Effector memory CD8-positive, alpha-beta T cell (primary cell): ENCODE measurements at regions not wholly inside any gene's neighbourhood (a gene's known extent, or its start where the extent isn't known, plus 50 kb on each side); places are given as distances from the start of the nearest gene placed in this dataset.
"Not testable (repeated sequence)": the region's sequence is repeated elsewhere in the genome, so short reads cannot be mapped to it uniquely, and the experiment has no call there.

Source experiments
- ATAC-seq: fragments of 150-1000 bp; cut with Tn5 transposase; replicated peaks from 2 replicates; pipeline ENCODE4 v1.10.0; 2021; ENCODE audit warnings: mild to moderate bottlenecking, moderate library complexity
- DNase-seq, 3 experiments: peaks; one replicate each; pipeline ENCODE4 v3.0.0; 2021
- H3K27ac Mint-ChIP-seq, 2 donors: one replicate each; pipeline ENCODE4 v1.8.0; 2022; ENCODE audit warnings: mild to moderate bottlenecking in 2 of 2, mixed read lengths in 2 of 2, moderate library complexity in 2 of 2
- H3K27me3 Mint-ChIP-seq, 2 donors: one replicate each; pipeline ENCODE4 v1.8.0; 2022; ENCODE audit warnings: mixed read lengths in 2 of 2
- H3K36me3 Mint-ChIP-seq: one replicate; pipeline ENCODE4 v1.8.0; 2022; ENCODE audit warnings: mild to moderate bottlenecking, moderate library complexity, mixed read lengths; ENCODE audit not compliant: insufficient read depth
- H3K4me1 Mint-ChIP-seq, 2 donors: one replicate each; pipeline ENCODE4 v1.8.0; 2022; ENCODE audit warnings: low read depth in 2 of 2, mixed read lengths in 2 of 2
- H3K4me3 Mint-ChIP-seq, 2 donors: one replicate each; pipeline ENCODE4 v1.8.0; 2022; ENCODE audit warnings: mild to moderate bottlenecking in 2 of 2, mixed read lengths in 2 of 2, moderate library complexity in 2 of 2
- H3K9me3 Mint-ChIP-seq, 2 donors: one replicate each; pipeline ENCODE4 v1.8.0; 2022; ENCODE audit warnings: mixed read lengths in 2 of 2

- ATAC-seq (no peak), DNase-seq (no peak)
- peaks cover 8 to 14% of the 10 kb centered on the region in 2 donors for H3K27me3 Mint-ChIP-seq
- no peaks in the 10 kb centered on the region for H3K36me3 Mint-ChIP-seq
- H3K4me3 Mint-ChIP-seq, result no peak overlapping the region
- no peak overlapping the region for H3K27ac Mint-ChIP-seq
- no peaks in the 10 kb centered on the region for H3K4me1 Mint-ChIP-seq
- peaks cover 0 to 3% of the 10 kb centered on the region in 2 donors for H3K9me3 Mint-ChIP-seq
These were observed 156.3 kb downstream of the TM2D1 start for GRCh38 chr1:61568460-61569302.

- no peak overlapping the region for H3K4me3 Mint-ChIP-seq
- H3K4me1 Mint-ChIP-seq, result no peaks in the 10 kb centered on the region
- H3K27ac Mint-ChIP-seq, result no peak overlapping the region
- ATAC-seq (no peak), DNase-seq (no peak)
- peaks cover 0 to 8% of the 10 kb centered on the region in 2 donors for H3K27me3 Mint-ChIP-seq
- peaks cover 0 to 3% of the 10 kb centered on the region in 2 donors for H3K9me3 Mint-ChIP-seq
- H3K36me3 Mint-ChIP-seq, result no peaks in the 10 kb centered on the region
These were observed 158.8 kb downstream of the TM2D1 start for GRCh38 chr1:61566177-61566576.

- ATAC-seq, result no peak
- Mint-ChIP-seq H3K4me3 (no peak overlapping the region), H3K4me1 (no peaks in the 10 kb centered on the region), H3K36me3 (no peaks in the 10 kb centered on the region), H3K27ac (no peak overlapping the region), H3K27me3 (no peaks in the 10 kb centered on the region), H3K9me3 (peaks cover 0 to 3% of the 10 kb centered on the region in 2 donors)
- no peak for DNase-seq
These were observed 161.3 kb downstream of the TM2D1 start for GRCh38 chr1:61563611-61564010.

GRCh38 chr1:61561666-61562065 lies 163.3 kb downstream of the TM2D1 start:
- Mint-ChIP-seq H3K4me1 (no peaks in the 10 kb centered on the region), H3K27ac (no peak overlapping the region), H3K36me3 (no peaks in the 10 kb centered on the region), H3K27me3 (no peaks in the 10 kb centered on the region), H3K4me3 (no peak overlapping the region), H3K9me3 (peaks cover 0 to 3% of the 10 kb centered on the region in 2 donors)
- ATAC-seq, result no peak
- DNase-seq, result no peak

- Mint-ChIP-seq H3K27ac (no peak overlapping the region), H3K9me3 (peaks cover 0 to 3% of the 10 kb centered on the region in 2 donors), H3K4me3 (no peak overlapping the region), H3K36me3 (no peaks in the 10 kb centered on the region), H3K27me3 (no peaks in the 10 kb centered on the region), H3K4me1 (no peaks in the 10 kb centered on the region)
- ATAC-seq, result no peak
- no peak for DNase-seq
These were observed 164.6 kb downstream of the TM2D1 start for GRCh38 chr1:61560385-61560784.

GRCh38 chr1:61556631-61557030 lies 168.3 kb downstream of the TM2D1 start:
- no peaks in the 10 kb centered on the region for H3K9me3 Mint-ChIP-seq
- ATAC-seq, result no peak
- H3K36me3 Mint-ChIP-seq, result no peaks in the 10 kb centered on the region
- no peak overlapping the region for H3K4me3 Mint-ChIP-seq
- no peak for DNase-seq
- no peak overlapping the region for H3K27ac Mint-ChIP-seq
- H3K4me1 Mint-ChIP-seq, result no peaks in the 10 kb centered on the region
- H3K27me3 Mint-ChIP-seq, result peaks cover 0 to 16% of the 10 kb centered on the region in 2 donors

- Mint-ChIP-seq H3K4me3 (no peak overlapping the region), H3K27ac (no peak overlapping the region), H3K27me3 (peaks cover 16 to 24% of the 10 kb centered on the region in 2 donors), H3K4me1 (no peaks in the 10 kb centered on the region), H3K36me3 (no peaks in the 10 kb centered on the region), H3K9me3 (no peaks in the 10 kb centered on the region)
- ATAC-seq, result no peak
- DNase-seq, result no peak
These were observed 172.2 kb downstream of the TM2D1 start for GRCh38 chr1:61552630-61553305.

- not testable (repeated sequence) for ATAC-seq, H3K4me1 Mint-ChIP-seq, H3K36me3 Mint-ChIP-seq, H3K9me3 Mint-ChIP-seq, H3K27ac Mint-ChIP-seq, H3K4me3 Mint-ChIP-seq
- peak in 1 of 3 experiments; percentile 2 for DNase-seq
- H3K27me3 Mint-ChIP-seq, result peaks cover 24 to 28% of the 10 kb centered on the region in 2 donors
These were observed 177.6 kb downstream of the TM2D1 start for GRCh38 chr1:61547302-61547701.

GRCh38 chr1:61544870-61545269 lies 180.1 kb downstream of the TM2D1 start:
- H3K4me3 Mint-ChIP-seq, H3K36me3 Mint-ChIP-seq, ATAC-seq, H3K9me3 Mint-ChIP-seq, DNase-seq, H3K4me1 Mint-ChIP-seq: not testable (repeated sequence)
- H3K27ac Mint-ChIP-seq, result peak overlapping the region in 1 of 2 donors; percentile 33
- H3K27me3 Mint-ChIP-seq, result peaks cover 12 to 30% of the 10 kb centered on the region in 2 donors

- not testable (repeated sequence) for H3K4me3 Mint-ChIP-seq, ATAC-seq, DNase-seq, H3K9me3 Mint-ChIP-seq, H3K4me1 Mint-ChIP-seq, H3K27ac Mint-ChIP-seq, H3K36me3 Mint-ChIP-seq
- H3K27me3 Mint-ChIP-seq, result peaks cover 0 to 30% of the 10 kb centered on the region in 2 donors
These were observed 181.4 kb downstream of the TM2D1 start for GRCh38 chr1:61543498-61543897.

GRCh38 chr1:61539720-61540462 lies 185.1 kb downstream of the TM2D1 start:
- no peak for DNase-seq
- no peak overlapping the region for H3K4me3 Mint-ChIP-seq
- peaks cover 0 to 16% of the 10 kb centered on the region in 2 donors for H3K27me3 Mint-ChIP-seq
- no peaks in the 10 kb centered on the region for H3K9me3 Mint-ChIP-seq
- peaks cover 2 to 5% of the 10 kb centered on the region in 2 donors for H3K4me1 Mint-ChIP-seq
- H3K27ac Mint-ChIP-seq, result no peak overlapping the region
- no peaks in the 10 kb centered on the region for H3K36me3 Mint-ChIP-seq
- no peak for ATAC-seq

- no peak for DNase-seq
- Mint-ChIP-seq H3K9me3 (no peaks in the 10 kb centered on the region), H3K27me3 (peaks cover 0 to 10% of the 10 kb centered on the region in 2 donors), H3K4me3 (no peak overlapping the region), H3K36me3 (no peaks in the 10 kb centered on the region), H3K27ac (no peak overlapping the region), H3K4me1 (peaks cover 2 to 5% of the 10 kb centered on the region in 2 donors)
- ATAC-seq, result no peak
These were observed 186.7 kb downstream of the TM2D1 start for GRCh38 chr1:61538228-61538627.
